Lower leg skin (tissue), 3 donors: ENCODE measurements at regions not wholly inside any gene's neighbourhood (a gene's known extent, or its start where the extent isn't known, plus 50 kb on each side); places are given as distances from the start of the nearest gene placed in this dataset.

Source experiments
- POLR2A ChIP-seq, 2 donors: fragments of 450-650 bp; IDR thresholded peaks; one replicate each; pipeline ENCODE4 v1.6.1; 2016 to 2017; ENCODE audit warnings: antibody characterized with exemption in 2 of 2, mild to moderate bottlenecking in 1 of 2, moderate library complexity in 1 of 2
- TF ChIP-seq, protein P1 (sequence below), 3 donors: fragments of 450-650 bp; IDR thresholded peaks; one replicate each; pipeline ENCODE4 v1.5.1; 2016; ENCODE audit warnings: antibody characterized with exemption in 3 of 3, mild to moderate bottlenecking in 3 of 3, moderate library complexity in 2 of 3

DNA sequence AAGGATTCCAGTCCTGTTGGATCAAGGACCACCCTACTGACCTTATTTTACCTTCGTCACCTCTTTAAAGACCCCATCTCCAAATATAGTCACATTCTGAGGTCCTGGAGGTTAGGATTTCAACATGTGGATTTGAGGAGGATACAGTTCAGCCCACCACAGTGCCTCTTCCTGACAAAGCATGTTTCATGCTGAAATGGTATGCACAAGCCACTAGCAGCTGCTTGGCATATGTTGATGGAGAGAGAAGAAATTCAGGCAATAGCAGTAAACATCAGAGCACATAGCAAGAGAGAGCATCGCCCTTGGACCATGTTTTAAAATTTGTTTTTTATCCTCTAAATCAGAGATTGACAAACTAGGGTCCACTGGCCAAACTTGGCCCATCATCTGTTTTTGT lies 172.1 kb downstream of the PRKX start:
- TF ChIP-seq, protein P1, sequence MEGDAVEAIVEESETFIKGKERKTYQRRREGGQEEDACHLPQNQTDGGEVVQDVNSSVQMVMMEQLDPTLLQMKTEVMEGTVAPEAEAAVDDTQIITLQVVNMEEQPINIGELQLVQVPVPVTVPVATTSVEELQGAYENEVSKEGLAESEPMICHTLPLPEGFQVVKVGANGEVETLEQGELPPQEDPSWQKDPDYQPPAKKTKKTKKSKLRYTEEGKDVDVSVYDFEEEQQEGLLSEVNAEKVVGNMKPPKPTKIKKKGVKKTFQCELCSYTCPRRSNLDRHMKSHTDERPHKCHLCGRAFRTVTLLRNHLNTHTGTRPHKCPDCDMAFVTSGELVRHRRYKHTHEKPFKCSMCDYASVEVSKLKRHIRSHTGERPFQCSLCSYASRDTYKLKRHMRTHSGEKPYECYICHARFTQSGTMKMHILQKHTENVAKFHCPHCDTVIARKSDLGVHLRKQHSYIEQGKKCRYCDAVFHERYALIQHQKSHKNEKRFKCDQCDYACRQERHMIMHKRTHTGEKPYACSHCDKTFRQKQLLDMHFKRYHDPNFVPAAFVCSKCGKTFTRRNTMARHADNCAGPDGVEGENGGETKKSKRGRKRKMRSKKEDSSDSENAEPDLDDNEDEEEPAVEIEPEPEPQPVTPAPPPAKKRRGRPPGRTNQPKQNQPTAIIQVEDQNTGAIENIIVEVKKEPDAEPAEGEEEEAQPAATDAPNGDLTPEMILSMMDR (IDR thresholded peaks at IDR 0.05) = no peak
- no peak for TF ChIP-seq POLR2A (IDR thresholded peaks at IDR 0.05)
